ENCODE measurements at regions not wholly inside any gene's neighbourhood (a gene's known extent, or its start where the extent isn't known, plus 50 kb on each side); places are given as distances from the start of the nearest gene placed in this dataset.

DNA sequence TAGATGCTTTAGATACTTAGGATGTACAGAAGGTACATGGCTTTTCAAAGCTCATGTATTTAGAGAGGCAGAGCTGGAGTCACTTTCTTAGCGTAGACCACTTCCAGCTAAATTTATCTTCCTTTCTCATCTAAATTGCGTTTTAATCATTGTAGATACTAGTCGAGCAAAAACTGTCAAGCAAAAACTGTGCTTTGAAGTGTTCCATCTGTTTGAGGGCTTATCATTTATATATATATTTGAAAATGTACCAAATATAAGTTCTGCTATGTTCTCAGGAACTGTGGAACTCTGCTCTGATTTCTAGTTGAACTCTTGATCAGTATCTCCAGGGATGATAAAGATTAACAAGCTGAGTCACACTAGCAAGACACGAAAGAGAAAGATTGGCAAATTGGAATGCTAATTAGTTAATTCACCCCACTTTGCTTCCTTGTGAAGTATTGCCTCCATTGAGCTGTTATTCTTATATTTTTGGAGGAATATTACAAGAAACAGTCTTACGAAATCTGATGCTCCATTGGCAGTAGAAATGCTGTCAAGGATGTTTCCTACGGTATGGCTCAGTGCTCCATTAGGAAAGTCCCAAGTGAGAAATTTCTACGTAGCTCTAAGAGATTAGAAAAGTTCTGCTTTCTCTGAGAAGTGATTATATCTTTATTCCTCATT, 310.7 kb downstream of the AEBP2 start:
- TF ChIP-seq TAF1 (IDR thresholded peaks at IDR 0.05; ENCODE audit: low read depth, low read length) (no peak), POLR2AphosphoS5 (IDR thresholded peaks at IDR 0.05; ENCODE audit: low read depth, low read length) (no peak), POLR2A (IDR thresholded peaks at IDR 0.05; ENCODE audit: low read depth, low read length) (no peak)
- no peak for FAIRE-seq
- DNase-seq (ENCODE audit: insufficient read length, low spot score): no peak

DNA sequence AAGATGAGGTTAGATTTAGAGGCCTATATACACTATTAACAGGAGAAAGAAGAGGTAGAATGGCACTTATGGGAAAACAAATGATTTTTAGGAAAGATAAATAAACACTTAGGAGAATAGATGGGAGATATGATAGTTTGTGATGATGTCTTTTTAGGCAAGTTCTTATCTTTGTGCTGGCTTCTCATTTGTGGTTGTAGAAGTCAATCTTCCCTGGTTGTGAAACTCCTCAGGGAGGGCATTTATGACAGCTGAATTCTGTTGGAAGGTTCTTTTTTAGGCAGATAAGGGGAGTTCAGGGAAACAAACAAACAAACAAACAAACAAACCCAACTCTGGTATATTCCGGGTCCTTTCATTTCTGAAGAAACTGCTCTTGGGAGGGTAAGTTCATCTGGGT, 311.8 kb downstream of the AEBP2 start:
- no peak for FAIRE-seq
- no peak for DNase-seq (ENCODE audit: insufficient read length, low spot score)
- TF ChIP-seq POLR2AphosphoS5 (IDR thresholded peaks at IDR 0.05; ENCODE audit: low read depth, low read length): no peak

DNA sequence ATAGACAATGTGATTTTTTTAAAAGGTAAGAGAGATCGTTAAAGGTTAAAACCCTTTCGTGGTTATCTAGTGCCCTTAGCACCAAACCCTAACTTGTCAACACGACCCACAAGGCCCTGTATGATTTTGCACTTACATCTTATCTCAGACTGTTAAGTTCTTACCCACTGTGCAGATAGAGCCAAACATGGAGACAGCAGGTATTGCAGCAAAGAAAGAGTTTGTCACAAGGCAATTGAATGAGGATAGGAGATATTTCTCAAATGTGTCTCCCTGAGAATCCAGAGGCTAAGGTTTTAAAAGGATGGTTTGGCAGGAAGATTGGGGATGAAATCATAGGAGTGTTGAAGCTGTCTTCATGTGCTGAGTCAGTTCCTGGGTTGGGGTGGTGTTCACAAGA, 313.4 kb downstream of the AEBP2 start:
- FAIRE-seq (no peak), DNase-seq (ENCODE audit: insufficient read length, low spot score) (no peak)

GRCh38 chr12:19755136-19755535, 315.8 kb downstream of the AEBP2 start:
- TF ChIP-seq POLR2AphosphoS5 (IDR thresholded peaks at IDR 0.05; ENCODE audit: low read depth, low read length) (no peak), POLR2A (IDR thresholded peaks at IDR 0.05; ENCODE audit: low read depth, low read length) (no peak), TAF1 (IDR thresholded peaks at IDR 0.05; ENCODE audit: low read depth, low read length) (no peak), SPI1 (IDR thresholded peaks at IDR 0.05; ENCODE audit: low read depth, low read length) (no peak), PAX5 (IDR thresholded peaks at IDR 0.05; ENCODE audit: insufficient read depth, low read length, severe bottlenecking) (no peak)
- FAIRE-seq (no peak), DNase-seq (ENCODE audit: insufficient read length, low spot score) (no peak)

More for the DNA sequence above, 313.4 kb downstream of the AEBP2 start:
- TF ChIP-seq POU2F2 (IDR thresholded peaks at IDR 0.05; ENCODE audit: low read depth, low read length): no peak
- no peak for TF ChIP-seq TAF1 (IDR thresholded peaks at IDR 0.05; ENCODE audit: low read depth, low read length)
- no peak for TF ChIP-seq POLR2AphosphoS5 (IDR thresholded peaks at IDR 0.05; ENCODE audit: low read depth, low read length)
- TF ChIP-seq SPI1 (IDR thresholded peaks at IDR 0.05; ENCODE audit: low read depth, low read length): no peak
- no peak for TF ChIP-seq POLR2A (IDR thresholded peaks at IDR 0.05; ENCODE audit: low read depth, low read length)
- TF ChIP-seq PAX5 (IDR thresholded peaks at IDR 0.05; ENCODE audit: insufficient read depth, low read length, severe bottlenecking): no peak

DNA sequence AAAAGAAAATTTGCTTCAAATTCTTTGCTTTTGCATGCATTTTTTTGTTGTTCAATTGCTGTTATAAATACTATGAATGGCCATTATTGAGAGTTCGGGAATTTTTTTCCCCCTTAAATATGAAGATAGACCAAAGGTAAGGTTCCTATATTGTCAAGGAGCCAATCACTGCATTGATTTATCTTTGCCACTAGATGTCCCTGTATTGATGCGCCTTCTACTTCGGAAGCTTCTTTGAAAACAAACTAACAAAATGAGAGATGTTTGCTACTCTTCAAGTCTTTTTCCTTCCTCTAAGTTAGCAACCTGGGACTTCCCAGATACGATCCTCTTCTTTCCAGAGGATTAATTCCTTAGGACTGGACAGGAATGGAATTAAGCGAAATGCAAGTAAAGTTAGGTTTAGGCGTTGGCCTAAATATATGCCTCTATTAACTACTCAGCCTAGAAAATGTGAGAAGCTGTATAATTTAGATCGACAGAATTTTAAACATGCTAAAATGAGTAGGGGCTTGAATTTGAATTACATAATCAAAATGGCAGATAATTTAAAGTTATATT, 318.1 kb downstream of the AEBP2 start:
- peak; percentile 66 for FAIRE-seq
- TF ChIP-seq POLR2A (IDR thresholded peaks at IDR 0.05; ENCODE audit: low read depth, low read length) (no peak), POU2F2 (IDR thresholded peaks at IDR 0.05; ENCODE audit: low read depth, low read length) (no peak), PAX5 (IDR thresholded peaks at IDR 0.05; ENCODE audit: insufficient read depth, low read length, severe bottlenecking) (no peak), POLR2AphosphoS5 (IDR thresholded peaks at IDR 0.05; ENCODE audit: low read depth, low read length) (no peak), SPI1 (IDR thresholded peaks at IDR 0.05; ENCODE audit: low read depth, low read length) (no peak), TAF1 (IDR thresholded peaks at IDR 0.05; ENCODE audit: low read depth, low read length) (no peak)
- DNase-seq (ENCODE audit: insufficient read length, low spot score): no peak

- DNase-seq (ENCODE audit: insufficient read length, low spot score): no peak
- no peak for FAIRE-seq
- TF ChIP-seq POLR2AphosphoS5 (IDR thresholded peaks at IDR 0.05; ENCODE audit: low read depth, low read length) (no peak), SPI1 (IDR thresholded peaks at IDR 0.05; ENCODE audit: low read depth, low read length) (0 out of 2 replicates have a peak, but pooled peaks have one; percentile 10)
Measured at GRCh38 chr12:19759227-19759626, 319.9 kb downstream of the AEBP2 start.

DNA sequence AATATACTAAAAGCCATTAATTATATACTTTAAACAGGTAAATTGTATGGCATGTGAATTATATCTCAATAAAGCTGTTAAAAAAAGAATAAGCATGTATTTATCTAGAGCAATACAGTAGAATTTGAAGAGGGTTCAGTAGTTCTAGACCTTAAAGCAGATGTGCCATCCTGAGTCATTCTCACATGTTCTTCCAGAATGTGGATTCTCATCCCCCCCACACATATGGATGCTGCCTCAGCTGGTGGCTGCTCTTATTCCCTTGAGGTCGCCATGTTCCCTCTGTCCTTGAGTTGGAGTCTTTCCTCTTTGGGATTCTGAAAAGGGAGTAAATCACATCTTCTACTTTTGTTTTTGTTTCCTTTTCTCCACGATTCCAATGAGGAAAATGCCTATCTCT, 321.3 kb downstream of the AEBP2 start:
- DNase-seq (ENCODE audit: insufficient read length, low spot score): no peak
- TF ChIP-seq PAX5 (IDR thresholded peaks at IDR 0.05; ENCODE audit: insufficient read depth, low read length, severe bottlenecking): no peak
- no peak for TF ChIP-seq POLR2A (IDR thresholded peaks at IDR 0.05; ENCODE audit: low read depth, low read length)
- TF ChIP-seq TAF1 (IDR thresholded peaks at IDR 0.05; ENCODE audit: low read depth, low read length): no peak
- FAIRE-seq: no peak

DNA sequence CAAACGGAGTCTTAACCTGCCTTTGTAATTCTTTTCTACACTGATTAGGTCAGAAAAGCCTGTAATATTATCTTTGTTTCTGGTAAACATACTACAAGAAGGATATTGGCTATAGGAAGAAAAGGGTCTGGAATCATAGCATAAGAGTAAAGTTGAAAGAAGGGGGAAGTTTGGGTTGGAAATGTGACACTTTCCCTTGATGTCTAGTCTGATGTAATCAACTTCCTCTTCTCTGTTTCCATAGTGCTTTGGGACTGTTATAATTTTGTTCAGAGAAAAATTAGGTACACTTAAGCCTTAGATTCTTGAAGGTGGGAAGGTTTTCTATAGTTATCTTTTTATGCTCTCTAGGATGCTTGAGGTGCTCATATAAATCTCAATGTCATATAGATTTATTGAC, 322.2 kb downstream of the AEBP2 start:
- no peak for TF ChIP-seq POLR2A (IDR thresholded peaks at IDR 0.05; ENCODE audit: low read depth, low read length)
- TF ChIP-seq TAF1 (IDR thresholded peaks at IDR 0.05; ENCODE audit: low read depth, low read length): no peak
- no peak for TF ChIP-seq POLR2AphosphoS5 (IDR thresholded peaks at IDR 0.05; ENCODE audit: low read depth, low read length)
- no peak for TF ChIP-seq PAX5 (IDR thresholded peaks at IDR 0.05; ENCODE audit: insufficient read depth, low read length, severe bottlenecking)
- no peak for TF ChIP-seq POU2F2 (IDR thresholded peaks at IDR 0.05; ENCODE audit: low read depth, low read length)
- TF ChIP-seq SPI1 (IDR thresholded peaks at IDR 0.05; ENCODE audit: low read depth, low read length): no peak
- no peak for DNase-seq (ENCODE audit: insufficient read length, low spot score)
- no peak for FAIRE-seq

DNA sequence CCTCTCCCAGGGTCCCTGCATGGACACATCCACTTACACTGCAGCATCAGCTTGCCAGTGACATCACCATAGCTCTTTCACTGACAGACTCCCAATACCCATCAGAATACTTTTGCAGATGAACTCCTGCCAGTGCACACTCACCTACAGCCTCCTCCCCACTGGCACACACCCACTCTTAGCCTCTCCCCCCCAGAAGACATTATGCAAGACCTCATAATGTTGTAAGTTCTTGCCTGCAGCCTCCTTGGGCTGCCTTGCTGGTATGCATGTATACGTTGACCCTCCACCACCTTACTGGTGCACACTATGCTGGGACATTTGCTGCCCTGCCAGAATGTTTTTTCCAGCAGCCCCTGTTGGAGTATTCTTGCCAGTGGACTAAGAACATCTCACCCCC, 324.2 kb downstream of the AEBP2 start:
- FAIRE-seq: no peak
- TF ChIP-seq POLR2AphosphoS5 (IDR thresholded peaks at IDR 0.05; ENCODE audit: low read depth, low read length): no peak
- TF ChIP-seq SPI1 (IDR thresholded peaks at IDR 0.05; ENCODE audit: low read depth, low read length): no peak
- TF ChIP-seq PAX5 (IDR thresholded peaks at IDR 0.05; ENCODE audit: insufficient read depth, low read length, severe bottlenecking): no peak
- no peak for TF ChIP-seq POLR2A (IDR thresholded peaks at IDR 0.05; ENCODE audit: low read depth, low read length)
- no peak for TF ChIP-seq TAF1 (IDR thresholded peaks at IDR 0.05; ENCODE audit: low read depth, low read length)
- TF ChIP-seq POU2F2 (IDR thresholded peaks at IDR 0.05; ENCODE audit: low read depth, low read length): no peak
- DNase-seq (ENCODE audit: insufficient read length, low spot score): no peak

DNA sequence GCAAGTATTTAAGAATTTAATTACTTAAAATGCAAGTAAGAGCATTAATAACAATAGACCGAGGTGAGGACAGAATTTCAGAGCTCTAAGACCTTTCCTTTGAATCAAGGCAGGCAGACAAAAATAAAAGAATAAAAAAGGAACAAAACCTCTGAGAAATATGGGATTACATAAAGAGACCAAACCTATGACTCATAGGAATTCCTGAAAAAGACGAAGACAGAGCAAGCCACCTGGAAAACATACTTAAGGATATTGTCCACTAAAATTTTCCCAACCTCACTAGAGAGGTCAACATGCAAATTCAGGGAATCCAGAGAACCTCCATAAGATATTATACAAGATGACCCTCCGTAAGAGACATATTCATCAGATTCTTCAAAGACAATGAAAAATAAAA, 325.1 kb downstream of the AEBP2 start:
- TF ChIP-seq TAF1 (IDR thresholded peaks at IDR 0.05; ENCODE audit: low read depth, low read length): no peak
- no peak for TF ChIP-seq POLR2AphosphoS5 (IDR thresholded peaks at IDR 0.05; ENCODE audit: low read depth, low read length)
- TF ChIP-seq PAX5 (IDR thresholded peaks at IDR 0.05; ENCODE audit: insufficient read depth, low read length, severe bottlenecking): no peak
- no peak for TF ChIP-seq SPI1 (IDR thresholded peaks at IDR 0.05; ENCODE audit: low read depth, low read length)
- no peak for TF ChIP-seq POLR2A (IDR thresholded peaks at IDR 0.05; ENCODE audit: low read depth, low read length)
- DNase-seq (ENCODE audit: insufficient read length, low spot score) (no peak), FAIRE-seq (no peak)

All from GM12891 (cell line).